Astrocyte (in vitro differentiated cells and primary cell): ENCODE measurements at regions not wholly inside any gene's neighbourhood (a gene's known extent, or its start where the extent isn't known, plus 50 kb on each side); places are given as distances from the start of the nearest gene placed in this dataset.
A peak's percentile ranks its signal among the peaks of the same experiment; 100 is the strongest.

Experiments used
- DNase-seq: peaks from one replicate; pipeline ENCODE4 v3.0.0-alpha.2; 2010; ENCODE audit warnings: low read depth
- FAIRE-seq: peaks from 2 replicates; lab custom pipeline; 2011; peaks lifted over from hg19 to GRCh38; lab: Jason Lieb, UNC
- H2AFZ ChIP-seq: 2 replicates; pipeline ENCODE4 v1.6.0; 2012; ENCODE audit warnings: low read depth, low read length, inconsistent platforms
- H3K27ac ChIP-seq: 2 replicates; pipeline ENCODE4 v1.5.1; 2011; ENCODE audit warnings: low read depth, low read length, inconsistent platforms
- H3K27me3 ChIP-seq: 2 replicates; pipeline ENCODE4 v1.6.0; 2011; ENCODE audit warnings: low read length, inconsistent platforms; ENCODE audit not compliant: insufficient read depth
- H3K36me3 ChIP-seq: 2 replicates; pipeline ENCODE4 v1.5.1; 2011; ENCODE audit warnings: low read length, inconsistent platforms; ENCODE audit not compliant: insufficient read depth
- H3K4me1 ChIP-seq: 2 replicates; pipeline ENCODE4 v1.5.1; 2011; ENCODE audit warnings: low read length, inconsistent platforms; ENCODE audit not compliant: insufficient read depth
- H3K4me2 ChIP-seq: 2 replicates; pipeline ENCODE4 v1.6.0; 2012; ENCODE audit warnings: low read length, inconsistent platforms
- H3K4me3 ChIP-seq: 2 replicates; pipeline ENCODE4 v1.5.1; 2011; ENCODE audit warnings: low read depth, mild to moderate bottlenecking, low read length, inconsistent platforms; ENCODE audit not compliant: insufficient read depth
- H3K79me2 ChIP-seq: 2 replicates; pipeline ENCODE4 v1.6.0; 2012; ENCODE audit warnings: mild to moderate bottlenecking, low read length, inconsistent platforms; ENCODE audit not compliant: insufficient read depth
- H3K9ac ChIP-seq: 2 replicates; pipeline ENCODE4 v1.6.0; 2012; ENCODE audit warnings: mild to moderate bottlenecking, low read length, inconsistent platforms
- H3K9me3 ChIP-seq: 2 replicates; pipeline ENCODE4 v1.5.1; 2012; ENCODE audit warnings: low read depth, mild to moderate bottlenecking, low read length, inconsistent platforms; ENCODE audit not compliant: insufficient read depth
- H4K20me1 ChIP-seq: 2 replicates; pipeline ENCODE4 v1.6.0; 2012; ENCODE audit warnings: low read length, inconsistent platforms; ENCODE audit not compliant: insufficient read depth
- H3K27ac Mint-ChIP-seq: one replicate; pipeline ENCODE4 v1.8.0; 2021; ENCODE audit warnings: mild to moderate bottlenecking, mixed read lengths; ENCODE audit not compliant: unreplicated experiment
- H3K27me3 Mint-ChIP-seq: one replicate; pipeline ENCODE4 v1.8.0; 2021; ENCODE audit warnings: low read depth, mixed read lengths; ENCODE audit not compliant: unreplicated experiment
- H3K36me3 Mint-ChIP-seq: one replicate; pipeline ENCODE4 v1.8.0; 2021; ENCODE audit warnings: low read depth, mixed read lengths; ENCODE audit not compliant: unreplicated experiment
- H3K4me1 Mint-ChIP-seq: one replicate; pipeline ENCODE4 v1.8.0; 2021; ENCODE audit warnings: low read depth, mixed read lengths; ENCODE audit not compliant: unreplicated experiment
- H3K4me3 Mint-ChIP-seq: one replicate; pipeline ENCODE4 v1.8.0; 2021; ENCODE audit warnings: mild to moderate bottlenecking, moderate library complexity, mixed read lengths; ENCODE audit not compliant: unreplicated experiment
- H3K9me3 Mint-ChIP-seq: one replicate; pipeline ENCODE4 v1.8.0; 2021; ENCODE audit warnings: mild to moderate bottlenecking, mixed read lengths; ENCODE audit not compliant: unreplicated experiment
- CTCF ChIP-seq: IDR thresholded peaks from 2 replicates; pipeline ENCODE4 v1.5.1; 2011; ENCODE audit warnings: low read depth, mild to moderate bottlenecking, inconsistent platforms, low read length, moderate library complexity; ENCODE audit not compliant: insufficient read depth
- EZH2 ChIP-seq: IDR thresholded peaks from 2 replicates; pipeline ENCODE4 v1.6.1; 2012; ENCODE audit warnings: mild to moderate bottlenecking, low read length, inconsistent platforms; ENCODE audit not compliant: insufficient read depth

- peaks cover 23% of the 10 kb centered on the region for H3K27me3 ChIP-seq
- H3K36me3 Mint-ChIP-seq, result peaks cover 2% of the 10 kb centered on the region
- H4K20me1 ChIP-seq, result no peaks in the 10 kb centered on the region
- no peaks in the 10 kb centered on the region for H3K79me2 ChIP-seq
- no peak overlapping the region for H2AFZ ChIP-seq
- no peak overlapping the region for H3K4me3 Mint-ChIP-seq
- no peaks in the 10 kb centered on the region for H3K4me1 Mint-ChIP-seq
- no peak for DNase-seq
- no peak for FAIRE-seq
- no peak overlapping the region for H3K27ac ChIP-seq
- peaks cover 12% of the 10 kb centered on the region for H3K27me3 Mint-ChIP-seq
- peaks cover 8% of the 10 kb centered on the region for H3K9me3 Mint-ChIP-seq
- no peak overlapping the region for H3K27ac Mint-ChIP-seq
- TF ChIP-seq CTCF (no peak), EZH2 (no peak)
- H3K4me3 ChIP-seq, result no peak overlapping the region
- H3K36me3 ChIP-seq, result no peaks in the 10 kb centered on the region
- no peak overlapping the region for H3K9ac ChIP-seq
- H3K4me1 ChIP-seq, result no peaks in the 10 kb centered on the region
- H3K9me3 ChIP-seq, result no peaks in the 10 kb centered on the region
- no peak overlapping the region for H3K4me2 ChIP-seq
These were observed 66.7 kb upstream of the EIF5 start for GRCh38 chr14:103267226-103267910.

GRCh38 chr14:103271189-103271588 is 62.8 kb upstream of the EIF5 start:
- Mint-ChIP-seq H3K27me3 (peaks cover 22% of the 10 kb centered on the region), H3K36me3 (peaks cover 2% of the 10 kb centered on the region), H3K27ac (no peak overlapping the region), H3K4me1 (no peaks in the 10 kb centered on the region), H3K4me3 (no peak overlapping the region), H3K9me3 (peaks cover 3% of the 10 kb centered on the region)
- no peaks in the 10 kb centered on the region for H3K79me2 ChIP-seq
- no peak overlapping the region for H3K4me3 ChIP-seq
- no peak for DNase-seq
- H3K4me2 ChIP-seq, result no peak overlapping the region
- no peaks in the 10 kb centered on the region for H3K4me1 ChIP-seq
- FAIRE-seq, result no peak
- H4K20me1 ChIP-seq, result no peaks in the 10 kb centered on the region
- peaks cover 5% of the 10 kb centered on the region for H3K9me3 ChIP-seq
- no peak overlapping the region for H3K9ac ChIP-seq
- no peak overlapping the region for H2AFZ ChIP-seq
- H3K27me3 ChIP-seq, result peaks cover 42% of the 10 kb centered on the region
- no peak overlapping the region for H3K27ac ChIP-seq
- no peak for TF ChIP-seq CTCF
- TF ChIP-seq EZH2, result no peak
- H3K36me3 ChIP-seq, result no peaks in the 10 kb centered on the region

- Mint-ChIP-seq H3K9me3 (no peaks in the 10 kb centered on the region), H3K27ac (no peak overlapping the region), H3K4me1 (no peaks in the 10 kb centered on the region), H3K27me3 (peaks cover 34% of the 10 kb centered on the region), H3K4me3 (no peak overlapping the region), H3K36me3 (no peaks in the 10 kb centered on the region)
- H3K27me3 ChIP-seq, result peaks cover 58% of the 10 kb centered on the region
- TF ChIP-seq EZH2, result peak; percentile 73
- TF ChIP-seq CTCF, result no peak
- no peaks in the 10 kb centered on the region for H3K79me2 ChIP-seq
- H3K36me3 ChIP-seq, result no peaks in the 10 kb centered on the region
- H4K20me1 ChIP-seq, result no peaks in the 10 kb centered on the region
- DNase-seq (no peak), FAIRE-seq (no peak)
- peak overlapping the region; percentile 5 for H3K4me3 ChIP-seq
- no peaks in the 10 kb centered on the region for H3K4me1 ChIP-seq
- H3K4me2 ChIP-seq, result peak overlapping the region; percentile 44
- H3K9ac ChIP-seq, result no peak overlapping the region
- H3K27ac ChIP-seq, result no peak overlapping the region
- peaks cover 5% of the 10 kb centered on the region for H3K9me3 ChIP-seq
- peak overlapping the region; percentile 41 for H2AFZ ChIP-seq
These were observed 60.8 kb upstream of the EIF5 start for GRCh38 chr14:103273145-103273744.
